Naive thymus-derived CD4-positive, alpha-beta T cell (primary cell): ENCODE measurements at regions not wholly inside any gene's neighbourhood (a gene's known extent, or its start where the extent isn't known, plus 50 kb on each side); places are given as distances from the start of the nearest gene placed in this dataset.

Source experiments
- ATAC-seq: fragments of 150-1000 bp; cut with Tn5 transposase; 2 replicates; pipeline ENCODE4 v1.10.0; 2021; ENCODE audit warnings: mild to moderate bottlenecking, moderate library complexity
- CTCF ChIA-PET: fragments of 350-600 bp; sonication (Branson Sonifier 250); formaldehyde crosslinking; loops from one replicate; lab custom pipeline; 2021; ENCODE audit warnings: antibody characterized with exemption; lab: Charles Lee
- POLR2A ChIA-PET: fragments of 350-600 bp; sonication (Branson Sonifier 250); formaldehyde crosslinking; loops from one replicate; lab custom pipeline; 2021; ENCODE audit warnings: antibody characterized with exemption, inconsistent platforms; lab: Charles Lee
- DNase-seq, 9 donors: peaks; one replicate each; pipeline versions ENCODE4 v3.0.0 to v3.0.0-alpha.2; 2020 to 2022; ENCODE audit warnings: mixed read lengths in 1 of 9
- H3K27ac ChIP-seq: one replicate; pipeline ENCODE4 v1.7.0; 2013; ENCODE audit warnings: mild to moderate bottlenecking, low read depth, low read length, moderate library complexity
- H3K27me3 ChIP-seq, 2 donors: one replicate each; pipeline ENCODE4 v1.7.0; 2013; ENCODE audit warnings: low read length in 2 of 2, mild to moderate bottlenecking in 2 of 2, moderate library complexity in 2 of 2; ENCODE audit not compliant: control insufficient read depth in 2 of 2, insufficient read depth in 2 of 2
- H3K36me3 ChIP-seq, 3 experiments: 1 replicate in 2 of 3; 2 replicates in 1 of 3; pipeline ENCODE4 v1.7.0; 2013; ENCODE audit warnings: low read length in 3 of 3, mild to moderate bottlenecking in 3 of 3, moderate library complexity in 1 of 3; ENCODE audit not compliant: insufficient read depth in 3 of 3, control insufficient read depth in 2 of 3
- H3K4me1 ChIP-seq, 2 donors: one replicate each; pipeline ENCODE4 v1.7.0; 2013; ENCODE audit warnings: low read length in 2 of 2, mild to moderate bottlenecking in 2 of 2, moderate library complexity in 1 of 2; ENCODE audit not compliant: control insufficient read depth in 2 of 2, insufficient read depth in 2 of 2
- H3K4me3 ChIP-seq: 2 replicates; pipeline ENCODE4 v1.7.0; 2013; ENCODE audit warnings: mild to moderate bottlenecking, low read length
- H3K9me3 ChIP-seq, 3 experiments: 1 replicate in 2 of 3; 2 replicates in 1 of 3; pipeline ENCODE4 v1.7.0; 2013; ENCODE audit warnings: low read length in 3 of 3; ENCODE audit not compliant: control insufficient read depth in 2 of 3
- H3K27ac Mint-ChIP-seq, 9 donors: one replicate each; pipeline ENCODE4 v1.8.0; 2020 to 2022; ENCODE audit warnings: mixed read lengths in 9 of 9, mild to moderate bottlenecking in 8 of 9, moderate library complexity in 5 of 9, inconsistent platforms in 2 of 9
- H3K27me3 Mint-ChIP-seq, 5 donors: one replicate each; pipeline ENCODE4 v1.8.0; 2021 to 2022; ENCODE audit warnings: mixed read lengths in 5 of 5, mild to moderate bottlenecking in 1 of 5
- H3K36me3 Mint-ChIP-seq, 5 donors: one replicate each; pipeline ENCODE4 v1.8.0; 2020 to 2022; ENCODE audit warnings: mixed read lengths in 5 of 5, mild to moderate bottlenecking in 3 of 5, inconsistent platforms in 1 of 5
- H3K4me1 Mint-ChIP-seq, 7 donors: one replicate each; pipeline ENCODE4 v1.8.0; 2020 to 2022; ENCODE audit warnings: mixed read lengths in 7 of 7, mild to moderate bottlenecking in 3 of 7, inconsistent platforms in 1 of 7
- H3K4me3 Mint-ChIP-seq, 10 donors: one replicate each; pipeline ENCODE4 v1.8.0; 2020 to 2022; ENCODE audit warnings: mild to moderate bottlenecking in 10 of 10, mixed read lengths in 10 of 10, moderate library complexity in 6 of 10, inconsistent platforms in 2 of 10
- H3K9me3 Mint-ChIP-seq, 11 donors: one replicate each; pipeline ENCODE4 v1.8.0; 2020 to 2022; ENCODE audit warnings: mixed read lengths in 11 of 11, mild to moderate bottlenecking in 4 of 11, inconsistent platforms in 1 of 11, moderate library complexity in 1 of 11
- intact Hi-C, 2 donors: fragments of 100-400 bp; cut with micrococcal nuclease; formaldehyde crosslinking; loops; one replicate each; pipeline ENCODE4 v1.15.1; 2023

- no peaks in the 10 kb centered on the region for H3K9me3 ChIP-seq
- Mint-ChIP-seq H3K27ac (no peak overlapping the region), H3K27me3 (peaks cover 0 to 6% (median 0%) of the 10 kb centered on the region in 5 donors), H3K36me3 (no peaks in the 10 kb centered on the region), H3K4me1 (peaks cover 0 to 4% (median 0%) of the 10 kb centered on the region in 7 donors), H3K9me3 (peaks cover 0 to 5% (median 0%) of the 10 kb centered on the region in 11 donors), H3K4me3 (no peak overlapping the region)
- H3K36me3 ChIP-seq: no peaks in the 10 kb centered on the region
- CTCF ChIA-PET: no interaction called here
- no peak overlapping the region for H3K27ac ChIP-seq
- no peaks in the 10 kb centered on the region for H3K27me3 ChIP-seq
- POLR2A ChIA-PET: no interaction called here
- H3K4me3 ChIP-seq: no peak overlapping the region
- no peaks in the 10 kb centered on the region for H3K4me1 ChIP-seq
- intact Hi-C loops: no loop called here
- ATAC-seq (no peak), DNase-seq (no peak)
Measured at GRCh38 chr1:173128742-173129141, 78.0 kb upstream of the TNFSF18 start.

GRCh38 chr1:173127369-173128307 is 76.9 kb upstream of the TNFSF18 start:
- Histone ChIP-seq H3K9me3 (no peaks in the 10 kb centered on the region), H3K27me3 (no peaks in the 10 kb centered on the region), H3K4me1 (no peaks in the 10 kb centered on the region), H3K4me3 (no peak overlapping the region), H3K27ac (no peak overlapping the region), H3K36me3 (no peaks in the 10 kb centered on the region)
- Mint-ChIP-seq H3K9me3 (peaks cover 0 to 5% (median 0%) of the 10 kb centered on the region in 11 donors), H3K27me3 (peaks cover 0 to 3% (median 0%) of the 10 kb centered on the region in 5 donors), H3K4me1 (peaks cover 0 to 9% (median 8%) of the 10 kb centered on the region in 7 donors), H3K36me3 (no peaks in the 10 kb centered on the region), H3K27ac (no peak overlapping the region), H3K4me3 (no peak overlapping the region)
- ChIA-PET POLR2A (no interaction called here), CTCF (no interaction called here)
- intact Hi-C loops: no loop called here
- no peak for ATAC-seq
- DNase-seq: no peak

- intact Hi-C loops: no loop called here
- H3K27me3 Mint-ChIP-seq: no peaks in the 10 kb centered on the region
- ChIA-PET CTCF (no interaction called here), POLR2A (no interaction called here)
- H3K9me3 Mint-ChIP-seq: peaks cover 0 to 5% (median 0%) of the 10 kb centered on the region in 11 donors
- Histone ChIP-seq H3K4me1 (no peaks in the 10 kb centered on the region), H3K27ac (no peak overlapping the region), H3K4me3 (no peak overlapping the region), H3K9me3 (no peaks in the 10 kb centered on the region), H3K36me3 (no peaks in the 10 kb centered on the region), H3K27me3 (no peaks in the 10 kb centered on the region)
- no peak for ATAC-seq
- H3K27ac Mint-ChIP-seq: no peak overlapping the region
- H3K36me3 Mint-ChIP-seq: no peaks in the 10 kb centered on the region
- H3K4me3 Mint-ChIP-seq: no peak overlapping the region
- H3K4me1 Mint-ChIP-seq: peaks cover 0 to 12% (median 8%) of the 10 kb centered on the region in 7 donors
- no peak for DNase-seq
Measured at GRCh38 chr1:173126421-173126820, 75.7 kb upstream of the TNFSF18 start.

DNA sequence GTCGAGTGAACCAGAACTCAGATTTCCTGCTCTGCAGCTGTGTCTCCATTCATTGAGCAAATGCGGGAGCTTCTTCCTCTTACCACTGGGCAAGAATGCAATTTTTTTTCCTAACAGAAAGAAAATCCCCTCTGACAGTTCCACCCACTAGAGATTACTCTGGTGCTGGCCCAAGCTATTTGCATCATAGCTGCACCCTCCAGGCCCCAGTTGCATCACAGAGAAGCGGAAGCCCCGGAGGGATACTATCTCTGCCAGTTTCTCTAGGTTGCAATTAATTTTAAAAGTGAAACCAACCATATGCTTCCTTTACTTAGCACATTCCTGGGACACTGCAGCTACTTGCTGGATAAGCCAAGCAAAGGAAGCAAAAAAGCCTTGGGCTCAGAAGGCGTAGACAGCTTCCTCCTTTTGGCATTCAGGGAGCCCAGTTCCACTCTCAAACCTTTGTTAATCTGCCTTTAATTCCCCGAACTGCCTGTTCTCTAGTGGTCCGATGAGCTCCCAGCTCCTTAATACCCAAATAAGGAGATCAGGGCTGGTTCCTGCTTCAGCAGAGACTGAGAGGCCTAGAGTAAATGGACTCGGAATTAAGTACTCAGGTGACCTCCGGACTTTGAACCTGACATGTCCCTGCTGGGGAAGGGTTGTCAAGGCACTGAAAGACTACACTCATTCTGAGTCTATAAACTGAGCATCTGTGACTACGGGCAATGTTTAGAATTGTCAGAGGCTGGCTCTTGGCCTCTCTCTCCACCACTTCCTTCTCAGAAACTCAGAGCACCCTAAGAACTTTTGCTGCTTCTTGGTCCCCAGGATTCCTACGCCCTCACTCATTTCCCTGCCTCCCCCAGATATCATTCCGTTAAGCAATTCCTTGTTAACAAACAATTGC is 72.5 kb upstream of the TNFSF18 start:
- Mint-ChIP-seq H3K27ac (peak overlapping the region in 1 of 9 donors; percentile 37), H3K27me3 (no peaks in the 10 kb centered on the region), H3K4me1 (peaks cover 0 to 12% (median 8%) of the 10 kb centered on the region in 7 donors), H3K4me3 (peak overlapping the region in 8 of 10 donors; percentile 22 to 54 (median 36)), H3K36me3 (no peaks in the 10 kb centered on the region), H3K9me3 (no peaks in the 10 kb centered on the region)
- Histone ChIP-seq H3K4me1 (no peaks in the 10 kb centered on the region), H3K27me3 (no peaks in the 10 kb centered on the region), H3K9me3 (no peaks in the 10 kb centered on the region), H3K36me3 (no peaks in the 10 kb centered on the region), H3K27ac (no peak overlapping the region), H3K4me3 (no peak overlapping the region)
- ChIA-PET CTCF (no interaction called here), POLR2A (no interaction called here)
- intact Hi-C loops: no loop called here
- ATAC-seq (peak; percentile 89), DNase-seq (no peak)

DNA sequence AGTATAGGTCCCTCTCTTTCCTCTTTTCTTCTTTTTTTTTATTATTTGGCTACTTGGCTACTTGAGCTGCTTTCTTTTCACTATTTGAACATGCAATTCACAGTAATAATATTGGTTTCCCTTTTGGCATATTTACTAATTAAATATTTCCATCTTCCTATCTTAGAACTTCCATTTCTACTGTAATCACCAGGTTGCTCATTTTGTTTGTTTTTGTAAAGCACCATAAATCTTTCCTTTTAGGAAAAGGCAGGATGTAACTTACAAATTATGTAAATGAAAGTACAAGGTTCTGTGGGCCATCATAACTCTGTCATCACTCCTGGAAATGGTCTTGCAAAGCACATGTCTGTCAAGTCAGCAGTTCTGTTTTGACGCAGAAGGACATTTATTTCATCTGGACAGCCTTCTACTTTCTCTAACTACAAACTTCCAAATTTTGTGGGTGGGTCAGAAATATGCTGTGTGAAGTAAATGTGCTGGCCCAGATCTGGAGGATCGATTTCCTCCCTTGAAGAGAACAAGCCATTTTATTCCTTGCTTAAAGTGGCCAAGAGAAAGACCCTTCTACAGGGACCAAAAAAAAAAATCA is 71.7 kb upstream of the TNFSF18 start:
- no peaks in the 10 kb centered on the region for H3K9me3 Mint-ChIP-seq
- ChIA-PET POLR2A (no interaction called here), CTCF (no interaction called here)
- H3K4me3 Mint-ChIP-seq: peak overlapping the region in 3 of 10 donors; percentile 44 to 54 (median 48)
- H3K4me1 Mint-ChIP-seq: peaks cover 0 to 12% (median 8%) of the 10 kb centered on the region in 7 donors
- DNase-seq (no peak), ATAC-seq (no peak)
- Histone ChIP-seq H3K4me1 (no peaks in the 10 kb centered on the region), H3K27ac (no peak overlapping the region), H3K27me3 (no peaks in the 10 kb centered on the region), H3K36me3 (no peaks in the 10 kb centered on the region), H3K9me3 (no peaks in the 10 kb centered on the region), H3K4me3 (no peak overlapping the region)
- no peaks in the 10 kb centered on the region for H3K36me3 Mint-ChIP-seq
- H3K27me3 Mint-ChIP-seq: no peaks in the 10 kb centered on the region
- intact Hi-C loops: no loop called here
- H3K27ac Mint-ChIP-seq: no peak overlapping the region

DNA sequence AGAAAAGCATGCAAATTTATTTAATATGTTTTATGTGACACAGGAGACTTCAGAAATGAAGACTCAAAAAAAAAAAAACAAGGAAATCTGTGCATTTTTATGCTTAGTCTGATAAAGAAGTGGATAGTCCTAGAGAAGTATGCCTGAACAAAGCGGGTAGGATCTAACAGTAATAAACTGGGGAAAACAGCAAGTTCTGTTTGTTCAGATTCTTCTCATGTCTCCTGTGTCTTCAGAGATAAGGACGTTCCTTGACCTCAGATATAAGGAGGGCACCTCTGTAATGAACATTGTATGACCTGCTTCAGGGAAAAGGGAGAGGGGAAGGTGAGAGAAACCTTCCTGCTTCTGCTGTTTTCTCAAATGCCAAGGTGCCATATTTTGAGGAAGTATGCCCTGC is 67.7 kb upstream of the TNFSF18 start:
- H3K36me3 Mint-ChIP-seq: no peaks in the 10 kb centered on the region
- Histone ChIP-seq H3K27me3 (no peaks in the 10 kb centered on the region), H3K27ac (no peak overlapping the region), H3K36me3 (no peaks in the 10 kb centered on the region), H3K4me1 (no peaks in the 10 kb centered on the region), H3K9me3 (no peaks in the 10 kb centered on the region), H3K4me3 (no peak overlapping the region)
- H3K27me3 Mint-ChIP-seq: no peaks in the 10 kb centered on the region
- H3K9me3 Mint-ChIP-seq: no peaks in the 10 kb centered on the region
- CTCF ChIA-PET: no interaction called here
- POLR2A ChIA-PET: no interaction called here
- H3K4me3 Mint-ChIP-seq: no peak overlapping the region
- DNase-seq (no peak), ATAC-seq (no peak)
- intact Hi-C loops: no loop called here
- no peak overlapping the region for H3K27ac Mint-ChIP-seq
- peaks cover 0 to 11% (median 6%) of the 10 kb centered on the region in 7 donors for H3K4me1 Mint-ChIP-seq
